ENCODE measurements at regions not wholly inside any gene's neighbourhood (a gene's known extent, or its start where the extent isn't known, plus 50 kb on each side); places are given as distances from the start of the nearest gene placed in this dataset.

- Histone ChIP-seq H3K27me3 (peaks cover 2% of the 10 kb centered on the region), H3K27ac (no peak overlapping the region), H4K20me1 (ENCODE audit: insufficient read depth, poor library complexity, severe bottlenecking) (no peaks in the 10 kb centered on the region), H3K4me3 (no peak overlapping the region), H3K9me2 (replicated peaks; ENCODE audit: insufficient read depth) (no peaks in the 10 kb centered on the region), H3K9me3 (ENCODE audit: low read depth) (no peaks in the 10 kb centered on the region), H3K36me3 (replicated peaks; ENCODE audit: insufficient read depth, low read depth) (no peaks in the 10 kb centered on the region), H2AFZ (no peak overlapping the region), H3K79me2 (no peaks in the 10 kb centered on the region), H3K4me1 (ENCODE audit: insufficient read depth) (no peaks in the 10 kb centered on the region), H3K4me2 (no peak overlapping the region)
- WGBS (ENCODE audit: low lambda C conversion rate, missing lambda C conversion rate): 61% methylated on average over 3 of the region's 3 CpGs
- peak; percentile 19 for DNase-seq (ENCODE audit: low spot score)
- no peak for TF ChIP-seq EZH2 (IDR thresholded peaks at IDR 0.05; ENCODE audit: borderline replicate concordance)
- TF ChIP-seq EZH2phosphoT487 (IDR thresholded peaks at IDR 0.05; ENCODE audit: low read depth, severe bottlenecking, unreplicated experiment): no peak
- no peak for TF ChIP-seq CTCF (IDR thresholded peaks at IDR 0.05; ENCODE audit: poor library complexity)
Measured at GRCh38 chr7:97480772-97481390, 251.0 kb upstream of the TAC1 start.

GRCh38 chr7:97495487-97495886 is 236.4 kb upstream of the TAC1 start:
- Histone ChIP-seq H2AFZ (no peak overlapping the region), H3K9me3 (ENCODE audit: low read depth) (no peaks in the 10 kb centered on the region), H3K9me2 (replicated peaks; ENCODE audit: insufficient read depth) (no peaks in the 10 kb centered on the region), H3K36me3 (replicated peaks; ENCODE audit: insufficient read depth, low read depth) (no peaks in the 10 kb centered on the region), H3K27ac (no peak overlapping the region), H3K79me2 (no peaks in the 10 kb centered on the region), H4K20me1 (ENCODE audit: insufficient read depth, poor library complexity, severe bottlenecking) (no peaks in the 10 kb centered on the region), H3K4me2 (no peak overlapping the region), H3K4me1 (ENCODE audit: insufficient read depth) (no peaks in the 10 kb centered on the region), H3K4me3 (no peak overlapping the region), H3K27me3 (no peaks in the 10 kb centered on the region)
- WGBS (ENCODE audit: low lambda C conversion rate, missing lambda C conversion rate): 84% methylated on average over 2 of the region's 2 CpGs
- TF ChIP-seq CTCF (IDR thresholded peaks at IDR 0.05; ENCODE audit: poor library complexity) (no peak), EZH2phosphoT487 (IDR thresholded peaks at IDR 0.05; ENCODE audit: low read depth, severe bottlenecking, unreplicated experiment) (no peak), EZH2 (IDR thresholded peaks at IDR 0.05; ENCODE audit: borderline replicate concordance) (no peak)
- no peak for DNase-seq (ENCODE audit: low spot score)

GRCh38 chr7:97499204-97499603 is 232.7 kb upstream of the TAC1 start:
- Histone ChIP-seq H3K27ac (no peak overlapping the region), H3K9me3 (ENCODE audit: low read depth) (no peaks in the 10 kb centered on the region), H3K36me3 (replicated peaks; ENCODE audit: insufficient read depth, low read depth) (no peaks in the 10 kb centered on the region), H3K4me3 (no peak overlapping the region), H3K4me1 (ENCODE audit: insufficient read depth) (no peaks in the 10 kb centered on the region), H3K79me2 (no peaks in the 10 kb centered on the region), H3K4me2 (no peak overlapping the region), H2AFZ (no peak overlapping the region), H3K9me2 (replicated peaks; ENCODE audit: insufficient read depth) (no peaks in the 10 kb centered on the region), H4K20me1 (ENCODE audit: insufficient read depth, poor library complexity, severe bottlenecking) (no peaks in the 10 kb centered on the region), H3K27me3 (no peaks in the 10 kb centered on the region)
- WGBS (ENCODE audit: low lambda C conversion rate, missing lambda C conversion rate): 39% methylated on average over 1 of the region's 1 CpG
- TF ChIP-seq EZH2phosphoT487 (IDR thresholded peaks at IDR 0.05; ENCODE audit: low read depth, severe bottlenecking, unreplicated experiment) (no peak), EZH2 (IDR thresholded peaks at IDR 0.05; ENCODE audit: borderline replicate concordance) (no peak), CTCF (IDR thresholded peaks at IDR 0.05; ENCODE audit: poor library complexity) (peak; percentile 63)
- DNase-seq (ENCODE audit: low spot score): peak; percentile 55

All from hepatocyte (in vitro differentiated cells).